Ectodermal cell (in vitro differentiated cells): ENCODE measurements at regions not wholly inside any gene's neighbourhood (a gene's known extent, or its start where the extent isn't known, plus 50 kb on each side); places are given as distances from the start of the nearest gene placed in this dataset.

Experiments
- H3K27ac ChIP-seq: 2 replicates; pipeline ENCODE4 v1.7.0; 2013; ENCODE audit warnings: mild to moderate bottlenecking, low read depth, low read length; ENCODE audit not compliant: insufficient read depth, poor library complexity, severe bottlenecking
- H3K27me3 ChIP-seq: 2 replicates; pipeline ENCODE4 v1.7.0; 2013; ENCODE audit warnings: mild to moderate bottlenecking, low read length; ENCODE audit not compliant: insufficient read depth, control insufficient read depth, poor library complexity, severe bottlenecking
- H3K36me3 ChIP-seq: one replicate; pipeline ENCODE4 v1.7.0; 2013; ENCODE audit warnings: low read length; ENCODE audit not compliant: control insufficient read depth, insufficient read depth
- H3K4me1 ChIP-seq: one replicate; pipeline ENCODE4 v1.7.0; 2013; ENCODE audit warnings: low read length; ENCODE audit not compliant: control insufficient read depth, insufficient read depth
- H3K4me3 ChIP-seq: 2 replicates; pipeline ENCODE4 v1.7.0; 2013; ENCODE audit warnings: low read depth, low read length, control low read depth; ENCODE audit not compliant: insufficient read depth
- H3K9me3 ChIP-seq: 2 replicates; pipeline ENCODE4 v1.7.0; 2013; ENCODE audit warnings: mild to moderate bottlenecking, low read length, moderate library complexity; ENCODE audit not compliant: control insufficient read depth
- WGBS, 2 experiments: methylation state at CpG; one replicate each; pipeline ENCODE4 v1.1.7; 2013; ENCODE audit warnings: missing lambda C conversion rate in 2 of 2; 5-methylcytosine and 5-hydroxymethylcytosine counted together

GRCh38 chr15:45831787-45832186 is 197.0 kb downstream of the SQOR start:
- no peak overlapping the region for H3K27ac ChIP-seq
- H3K27me3 ChIP-seq: no peaks in the 10 kb centered on the region
- no peaks in the 10 kb centered on the region for H3K9me3 ChIP-seq
- WGBS, 2 experiments: 76 to 78% methylated on average over 6 of the region's 6 CpGs
- H3K36me3 ChIP-seq: no peaks in the 10 kb centered on the region
- no peaks in the 10 kb centered on the region for H3K4me1 ChIP-seq
- H3K4me3 ChIP-seq: no peak overlapping the region

DNA sequence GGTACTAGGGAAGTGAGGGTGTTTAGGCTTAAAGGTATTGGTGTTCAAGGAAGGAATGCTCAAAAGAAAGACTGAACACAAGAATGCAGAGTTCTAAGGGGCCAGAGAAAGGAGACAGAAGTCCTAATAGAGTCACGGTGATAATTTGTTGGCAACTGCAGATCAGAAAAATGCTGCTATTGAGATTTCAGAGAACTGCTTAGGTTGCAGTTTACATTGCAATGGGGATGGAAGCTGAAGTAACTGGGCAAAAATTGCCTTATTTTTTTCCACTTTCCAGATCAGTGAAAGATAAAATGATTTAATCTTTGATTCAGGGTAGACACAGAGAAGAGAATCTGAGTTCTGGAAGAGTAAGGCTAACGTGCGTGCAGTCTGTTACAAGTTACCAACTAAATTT is 199.8 kb downstream of the SQOR start:
- Histone ChIP-seq H3K36me3 (no peaks in the 10 kb centered on the region), H3K27ac (no peak overlapping the region), H3K4me1 (no peaks in the 10 kb centered on the region), H3K9me3 (no peaks in the 10 kb centered on the region), H3K4me3 (no peak overlapping the region), H3K27me3 (no peaks in the 10 kb centered on the region)
- WGBS, 2 experiments: 93% methylated on average over 3 of the region's 3 CpGs

DNA sequence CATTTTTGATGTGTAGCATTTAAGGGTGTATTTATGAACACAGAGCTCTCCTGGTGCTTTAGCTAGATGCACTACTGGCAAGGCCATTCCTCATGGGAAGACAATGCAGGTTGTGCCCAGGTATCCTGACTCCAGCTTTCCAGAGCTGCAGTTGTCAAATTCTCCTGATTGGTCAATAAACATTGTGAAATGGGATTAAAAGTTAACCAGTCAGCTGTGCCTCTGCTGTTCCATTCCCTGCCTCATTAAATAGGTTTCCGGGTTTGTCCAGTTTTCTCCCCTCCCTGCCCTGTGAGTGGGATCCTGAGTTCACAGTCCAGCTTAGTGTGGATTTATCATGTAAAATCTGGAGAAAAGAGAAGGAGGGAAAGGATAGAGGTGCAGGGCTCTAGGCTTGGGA is 207.3 kb downstream of the SQOR start:
- Histone ChIP-seq H3K4me3 (no peak overlapping the region), H3K9me3 (no peaks in the 10 kb centered on the region), H3K27me3 (no peaks in the 10 kb centered on the region), H3K36me3 (no peaks in the 10 kb centered on the region), H3K4me1 (peaks cover 8% of the 10 kb centered on the region), H3K27ac (no peak overlapping the region)
- 100% methylated on average over 1 of the region's 1 CpG for whole genome bisulfite sequencing, 2 experiments

GRCh38 chr15:45847645-45848044 is 212.8 kb downstream of the SQOR start:
- WGBS, 2 experiments: 92 to 93% methylated on average over 4 of the region's 4 CpGs
- no peak overlapping the region for H3K4me3 ChIP-seq
- no peaks in the 10 kb centered on the region for H3K36me3 ChIP-seq
- H3K27me3 ChIP-seq: no peaks in the 10 kb centered on the region
- H3K9me3 ChIP-seq: no peaks in the 10 kb centered on the region
- H3K27ac ChIP-seq: no peak overlapping the region
- H3K4me1 ChIP-seq: no peaks in the 10 kb centered on the region

- H3K4me1 ChIP-seq: no peaks in the 10 kb centered on the region
These were observed 214.3 kb downstream of the SQOR start for GRCh38 chr15:45849136-45849535.

GRCh38 chr15:45854455-45855202 is 219.8 kb downstream of the SQOR start:
- Histone ChIP-seq H3K27me3 (no peaks in the 10 kb centered on the region), H3K4me3 (no peak overlapping the region), H3K27ac (no peak overlapping the region), H3K9me3 (no peaks in the 10 kb centered on the region), H3K36me3 (no peaks in the 10 kb centered on the region), H3K4me1 (no peaks in the 10 kb centered on the region)
- 94 to 98% methylated on average over 6 of the region's 6 CpGs for WGBS, 2 experiments

More at GRCh38 chr15:45849136-45849535, 214.3 kb downstream of the SQOR start:
- no peaks in the 10 kb centered on the region for H3K9me3 ChIP-seq
- H3K36me3 ChIP-seq: no peaks in the 10 kb centered on the region
- H3K27me3 ChIP-seq: no peaks in the 10 kb centered on the region
- H3K27ac ChIP-seq: no peak overlapping the region
- no peak overlapping the region for H3K4me3 ChIP-seq
- 99 to 100% methylated on average over 3 of the region's 3 CpGs for WGBS, 2 experiments

DNA sequence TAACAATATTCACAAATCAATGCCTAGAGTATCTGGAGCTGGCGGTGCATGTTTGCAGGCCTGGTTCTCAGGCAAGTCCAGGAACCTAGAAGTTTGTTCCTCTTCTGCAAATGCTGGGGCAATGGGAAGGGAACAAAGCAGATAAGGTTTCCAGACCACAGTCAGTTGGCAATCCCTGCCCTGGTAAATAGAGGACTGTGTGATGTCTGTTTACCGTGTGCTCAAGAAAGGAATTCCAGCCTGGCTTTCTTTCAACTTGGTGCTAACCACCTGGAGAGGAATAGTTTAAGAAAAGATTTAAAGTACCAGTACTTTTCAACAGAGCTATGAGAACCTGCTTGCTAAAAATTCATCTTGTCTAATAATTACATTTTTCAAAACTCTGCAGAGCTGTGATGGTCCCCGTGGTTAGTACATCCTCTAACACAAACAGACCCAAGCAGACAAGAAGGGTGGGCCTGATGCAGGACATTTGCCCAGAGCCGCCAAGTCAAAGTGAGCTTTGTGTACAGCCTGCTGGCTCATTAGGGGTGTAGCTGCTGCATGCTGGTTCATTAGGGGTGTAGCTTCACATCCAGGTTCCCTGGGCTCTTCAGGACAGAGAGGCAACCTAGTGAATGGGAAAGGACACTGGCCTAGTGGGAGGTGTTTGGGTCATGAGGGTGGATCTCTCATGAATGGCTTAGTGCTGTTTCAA is 220.5 kb downstream of the SQOR start:
- no peak overlapping the region for H3K4me3 ChIP-seq
- H3K36me3 ChIP-seq: no peaks in the 10 kb centered on the region
- no peaks in the 10 kb centered on the region for H3K27me3 ChIP-seq
- no peaks in the 10 kb centered on the region for H3K9me3 ChIP-seq
- no peaks in the 10 kb centered on the region for H3K4me1 ChIP-seq
- WGBS, 2 experiments: 80% methylated on average over 4 of the region's 4 CpGs
- H3K27ac ChIP-seq: no peak overlapping the region

DNA sequence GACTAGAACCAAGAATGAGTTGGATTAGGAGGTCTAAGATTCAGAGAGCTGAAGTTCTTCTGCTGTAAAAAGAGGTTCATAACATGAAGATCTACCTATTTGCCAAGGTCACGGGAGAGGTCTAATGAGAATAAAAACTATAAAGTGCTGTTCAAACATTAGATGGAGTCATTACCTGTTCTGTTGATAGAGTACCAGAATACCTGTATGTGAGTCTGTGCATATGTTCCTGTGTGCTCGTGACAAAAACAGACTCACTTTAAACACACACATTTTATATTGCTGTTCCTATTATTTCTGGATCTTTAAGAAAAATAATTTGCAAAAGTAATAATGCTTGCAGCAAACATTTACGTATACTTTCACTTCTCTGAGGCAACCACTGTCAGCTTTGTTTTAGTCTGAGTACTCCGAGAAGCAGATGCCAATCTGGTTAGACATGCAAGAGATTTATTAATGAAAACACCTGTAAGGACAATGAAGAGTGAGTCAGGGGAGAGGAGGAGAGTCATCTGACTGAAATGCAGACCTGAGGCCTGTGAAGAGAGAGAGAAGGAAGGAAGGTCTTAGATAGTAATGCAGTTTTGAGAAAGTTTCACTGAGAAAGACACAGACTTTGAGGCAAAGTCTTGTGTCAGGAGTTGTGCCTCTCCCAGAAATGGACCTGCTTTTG is 221.2 kb downstream of the SQOR start:
- 92 to 95% methylated on average over 4 of the region's 4 CpGs for WGBS, 2 experiments
- H3K9me3 ChIP-seq: no peaks in the 10 kb centered on the region
- H3K36me3 ChIP-seq: no peaks in the 10 kb centered on the region
- H3K27ac ChIP-seq: no peak overlapping the region
- H3K4me3 ChIP-seq: no peak overlapping the region
- H3K27me3 ChIP-seq: no peaks in the 10 kb centered on the region
- H3K4me1 ChIP-seq: no peaks in the 10 kb centered on the region

- Histone ChIP-seq H3K27me3 (no peaks in the 10 kb centered on the region), H3K27ac (no peak overlapping the region), H3K4me1 (no peaks in the 10 kb centered on the region), H3K4me3 (no peak overlapping the region), H3K36me3 (no peaks in the 10 kb centered on the region), H3K9me3 (no peaks in the 10 kb centered on the region)
- WGBS, 2 experiments: 94 to 95% methylated on average over 3 to 5 of the region's 5 CpGs
These were observed 222.5 kb downstream of the SQOR start for GRCh38 chr15:45857291-45857690.

GRCh38 chr15:45858491-45858890 is 223.7 kb downstream of the SQOR start:
- no peaks in the 10 kb centered on the region for H3K36me3 ChIP-seq
- WGBS, 2 experiments: 91 to 98% methylated on average over 3 of the region's 3 CpGs

More at GRCh38 chr15:45858491-45858890, 223.7 kb downstream of the SQOR start:
- H3K4me1 ChIP-seq: no peaks in the 10 kb centered on the region
- H3K27ac ChIP-seq: no peak overlapping the region
- H3K9me3 ChIP-seq: no peaks in the 10 kb centered on the region
- H3K4me3 ChIP-seq: no peak overlapping the region
- H3K27me3 ChIP-seq: no peaks in the 10 kb centered on the region
